ENCODE measurements at regions not wholly inside any gene's neighbourhood (a gene's known extent, or its start where the extent isn't known, plus 50 kb on each side); places are given as distances from the start of the nearest gene placed in this dataset.

GRCh38 chr3:176954517-176954916 is 242.8 kb downstream of the TBL1XR1 start:
- TF ChIP-seq, protein P1, sequence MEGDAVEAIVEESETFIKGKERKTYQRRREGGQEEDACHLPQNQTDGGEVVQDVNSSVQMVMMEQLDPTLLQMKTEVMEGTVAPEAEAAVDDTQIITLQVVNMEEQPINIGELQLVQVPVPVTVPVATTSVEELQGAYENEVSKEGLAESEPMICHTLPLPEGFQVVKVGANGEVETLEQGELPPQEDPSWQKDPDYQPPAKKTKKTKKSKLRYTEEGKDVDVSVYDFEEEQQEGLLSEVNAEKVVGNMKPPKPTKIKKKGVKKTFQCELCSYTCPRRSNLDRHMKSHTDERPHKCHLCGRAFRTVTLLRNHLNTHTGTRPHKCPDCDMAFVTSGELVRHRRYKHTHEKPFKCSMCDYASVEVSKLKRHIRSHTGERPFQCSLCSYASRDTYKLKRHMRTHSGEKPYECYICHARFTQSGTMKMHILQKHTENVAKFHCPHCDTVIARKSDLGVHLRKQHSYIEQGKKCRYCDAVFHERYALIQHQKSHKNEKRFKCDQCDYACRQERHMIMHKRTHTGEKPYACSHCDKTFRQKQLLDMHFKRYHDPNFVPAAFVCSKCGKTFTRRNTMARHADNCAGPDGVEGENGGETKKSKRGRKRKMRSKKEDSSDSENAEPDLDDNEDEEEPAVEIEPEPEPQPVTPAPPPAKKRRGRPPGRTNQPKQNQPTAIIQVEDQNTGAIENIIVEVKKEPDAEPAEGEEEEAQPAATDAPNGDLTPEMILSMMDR (IDR thresholded peaks at IDR 0.05; ENCODE audit: insufficient read depth, low read length): no peak
- TF ChIP-seq POLR2AphosphoS5 (IDR thresholded peaks at IDR 0.05; ENCODE audit: low read depth): no peak
- TF ChIP-seq REST (IDR thresholded peaks at IDR 0.05; ENCODE audit: insufficient replicate concordance, low read depth): no peak
- no peak for TF ChIP-seq GABPA (IDR thresholded peaks at IDR 0.05; ENCODE audit: low read depth)
- TF ChIP-seq SPI1 (IDR thresholded peaks at IDR 0.05; ENCODE audit: borderline replicate concordance, low read depth): no peak
